ENCODE measurements at regions not wholly inside any gene's neighbourhood (a gene's known extent, or its start where the extent isn't known, plus 50 kb on each side); places are given as distances from the start of the nearest gene placed in this dataset.

DNA sequence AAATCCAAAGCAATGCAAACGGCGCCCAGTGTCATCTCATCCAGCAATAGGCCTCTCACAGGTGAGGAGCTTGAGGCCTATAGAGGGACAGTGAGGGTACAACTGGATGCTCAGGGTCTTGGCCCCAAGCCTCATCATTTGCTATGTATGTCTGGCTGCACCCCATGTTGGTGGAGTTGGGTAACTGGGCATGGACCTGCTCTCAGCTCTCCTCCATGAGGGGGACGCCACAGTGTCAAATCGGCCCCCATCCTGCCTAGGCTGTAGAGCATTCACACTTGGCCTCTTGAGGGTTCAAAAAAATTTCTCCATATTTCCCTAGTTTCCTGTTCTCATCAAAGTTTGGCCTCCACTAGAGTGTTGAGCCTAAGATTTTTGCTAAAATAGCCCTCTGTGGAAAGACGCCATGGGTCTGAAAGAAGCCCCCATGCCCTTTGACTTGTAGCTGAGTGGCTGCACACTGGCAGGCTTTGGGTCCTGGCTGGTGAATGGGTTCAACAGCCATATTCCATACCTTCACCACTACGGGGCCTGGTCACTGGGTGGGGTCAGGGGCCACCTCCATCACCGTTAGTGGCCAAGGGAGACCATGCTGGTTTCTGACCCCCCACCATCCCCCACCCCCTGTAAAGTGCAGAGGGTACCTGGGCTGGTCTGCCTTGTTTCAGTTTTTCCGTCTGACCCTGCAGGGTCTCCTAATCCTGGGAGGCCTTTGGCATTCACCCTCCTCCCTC, 132.3 kb upstream of the TBX20 start:
- H3K9me3 ChIP-seq: no peaks in the 10 kb centered on the region
- TF ChIP-seq, protein P1, sequence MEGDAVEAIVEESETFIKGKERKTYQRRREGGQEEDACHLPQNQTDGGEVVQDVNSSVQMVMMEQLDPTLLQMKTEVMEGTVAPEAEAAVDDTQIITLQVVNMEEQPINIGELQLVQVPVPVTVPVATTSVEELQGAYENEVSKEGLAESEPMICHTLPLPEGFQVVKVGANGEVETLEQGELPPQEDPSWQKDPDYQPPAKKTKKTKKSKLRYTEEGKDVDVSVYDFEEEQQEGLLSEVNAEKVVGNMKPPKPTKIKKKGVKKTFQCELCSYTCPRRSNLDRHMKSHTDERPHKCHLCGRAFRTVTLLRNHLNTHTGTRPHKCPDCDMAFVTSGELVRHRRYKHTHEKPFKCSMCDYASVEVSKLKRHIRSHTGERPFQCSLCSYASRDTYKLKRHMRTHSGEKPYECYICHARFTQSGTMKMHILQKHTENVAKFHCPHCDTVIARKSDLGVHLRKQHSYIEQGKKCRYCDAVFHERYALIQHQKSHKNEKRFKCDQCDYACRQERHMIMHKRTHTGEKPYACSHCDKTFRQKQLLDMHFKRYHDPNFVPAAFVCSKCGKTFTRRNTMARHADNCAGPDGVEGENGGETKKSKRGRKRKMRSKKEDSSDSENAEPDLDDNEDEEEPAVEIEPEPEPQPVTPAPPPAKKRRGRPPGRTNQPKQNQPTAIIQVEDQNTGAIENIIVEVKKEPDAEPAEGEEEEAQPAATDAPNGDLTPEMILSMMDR (IDR thresholded peaks at IDR 0.05; ENCODE audit: insufficient read depth in 1 of 2, low read depth in 1 of 2, low read length in 1 of 2, severe bottlenecking in 1 of 2, unreplicated experiment in 1 of 2): no peak
- Mint-ChIP-seq H3K4me1 (ENCODE audit: low read depth, unreplicated experiment) (no peaks in the 10 kb centered on the region), H3K36me3 (ENCODE audit: insufficient read depth, unreplicated experiment) (no peaks in the 10 kb centered on the region), H3K27ac (ENCODE audit: unreplicated experiment) (no peak overlapping the region), H3K4me3 (ENCODE audit: unreplicated experiment) (no peak overlapping the region), H3K9me3 (ENCODE audit: unreplicated experiment) (no peaks in the 10 kb centered on the region), H3K27me3 (ENCODE audit: insufficient read depth, unreplicated experiment) (peaks cover 8% of the 10 kb centered on the region)
- no peaks in the 10 kb centered on the region; the same call in 1 of the 2 replicates for H3K27me3 ChIP-seq (replicated peaks; ENCODE audit: control insufficient read depth, insufficient read depth, low read length)
- ChIA-PET CTCF (no interaction called here), POLR2A (no interaction called here)
- no peak for DNase-seq
- H3K36me3 ChIP-seq (ENCODE audit: control insufficient read depth, insufficient read depth, low read length): no peaks in the 10 kb centered on the region
- H3K4me1 ChIP-seq: no peaks in the 10 kb centered on the region
- no peak overlapping the region for H3K4me3 ChIP-seq (ENCODE audit: low read depth, low read length)
- no TSS peak for BruUV-seq (replicated peaks)
- intact Hi-C loops (cut with micrococcal nuclease; ENCODE audit: unreplicated experiment): no loop called here

DNA sequence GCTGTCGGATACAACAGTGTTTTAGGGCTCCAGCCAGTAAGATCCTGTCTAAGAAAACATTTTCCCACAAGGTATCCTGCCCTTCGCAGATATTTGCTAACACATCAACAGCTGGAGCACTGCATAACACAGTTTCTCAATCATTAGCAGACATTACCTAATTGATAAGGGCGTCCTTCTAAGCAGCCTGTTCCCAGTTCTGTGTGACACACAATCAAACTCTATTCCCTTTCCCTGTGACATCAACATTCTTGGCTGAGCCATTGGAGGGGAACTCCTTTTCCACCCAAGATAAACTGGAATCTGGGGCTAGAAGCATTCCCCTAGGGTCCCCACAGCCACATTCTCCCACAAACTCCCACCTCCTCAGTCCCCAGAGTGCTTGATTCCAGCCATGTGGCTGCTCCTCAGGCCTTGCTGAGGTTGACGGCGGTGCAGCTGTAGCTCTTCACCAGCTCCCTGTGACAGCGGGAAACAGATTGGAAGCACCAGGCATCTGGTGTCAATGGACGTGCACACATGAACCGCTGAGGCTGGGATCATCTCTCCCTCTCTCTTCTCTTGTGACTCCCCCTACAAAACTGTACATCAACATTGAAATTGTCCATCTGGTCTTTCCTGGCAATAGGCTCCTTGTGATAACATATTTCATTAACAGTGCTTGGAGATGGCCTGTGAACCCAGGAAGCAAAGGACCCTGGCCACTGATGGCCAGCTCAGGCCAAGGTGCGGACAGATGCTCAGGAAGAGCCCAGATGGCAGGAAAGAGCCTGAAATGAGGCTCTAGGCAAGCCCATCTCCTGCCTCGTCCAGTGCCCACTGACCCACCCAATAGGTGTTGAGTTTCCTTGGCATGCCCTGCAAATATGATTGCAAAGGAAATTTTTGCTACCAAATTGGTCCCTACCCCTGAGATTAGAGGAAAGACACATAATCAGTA, 131.1 kb upstream of the TBX20 start:
- CTCF ChIA-PET: no interaction called here
- Mint-ChIP-seq H3K4me3 (ENCODE audit: unreplicated experiment) (no peak overlapping the region), H3K36me3 (ENCODE audit: insufficient read depth, unreplicated experiment) (no peaks in the 10 kb centered on the region), H3K27me3 (ENCODE audit: insufficient read depth, unreplicated experiment) (peaks cover 6% of the 10 kb centered on the region), H3K27ac (ENCODE audit: unreplicated experiment) (no peak overlapping the region), H3K4me1 (ENCODE audit: low read depth, unreplicated experiment) (no peaks in the 10 kb centered on the region), H3K9me3 (ENCODE audit: unreplicated experiment) (no peaks in the 10 kb centered on the region)
- Histone ChIP-seq H3K9me3 (no peaks in the 10 kb centered on the region; the same call in 1 of the 2 replicates), H3K27me3 (replicated peaks; ENCODE audit: control insufficient read depth, insufficient read depth, low read length) (no peaks in the 10 kb centered on the region; the same call in 1 of the 2 replicates), H3K4me1 (no peaks in the 10 kb centered on the region), H3K4me3 (ENCODE audit: low read depth, low read length) (no peak overlapping the region), H3K36me3 (ENCODE audit: control insufficient read depth, insufficient read depth, low read length) (no peaks in the 10 kb centered on the region)
- TF ChIP-seq, protein P1 (IDR thresholded peaks at IDR 0.05; ENCODE audit: insufficient read depth in 1 of 2, low read depth in 1 of 2, low read length in 1 of 2, severe bottlenecking in 1 of 2, unreplicated experiment in 1 of 2): no peak
- intact Hi-C loops (cut with micrococcal nuclease; ENCODE audit: unreplicated experiment): no loop called here
- POLR2A ChIA-PET: no interaction called here
- DNase-seq: no peak
- no TSS peak for BruUV-seq (replicated peaks)

DNA sequence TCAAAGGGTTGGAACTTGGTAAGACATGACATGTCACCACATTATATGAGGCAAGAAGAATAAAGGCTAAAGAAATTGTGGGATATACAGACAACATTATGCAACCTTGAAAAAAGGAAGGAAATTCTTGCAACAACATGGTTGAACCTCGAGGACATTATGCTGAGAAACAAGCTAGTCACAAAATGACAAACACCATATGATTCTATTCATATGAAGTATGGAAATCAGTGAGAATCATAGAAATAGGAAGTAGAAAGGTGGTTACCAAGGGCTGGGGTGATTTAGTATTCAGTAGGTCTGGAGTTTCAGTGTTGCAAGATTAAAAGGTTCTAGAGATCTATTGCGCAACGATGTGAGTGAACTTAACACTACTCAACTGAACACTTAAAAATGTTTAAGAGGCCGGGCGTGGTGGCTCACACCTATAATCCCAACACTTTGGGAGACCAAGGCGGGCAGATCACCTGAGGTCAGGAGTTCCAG, 126.9 kb upstream of the TBX20 start:
- no peak for DNase-seq
- Histone ChIP-seq H3K4me1 (no peaks in the 10 kb centered on the region), H3K9me3 (no peaks in the 10 kb centered on the region; the same call in 1 of the 2 replicates), H3K27me3 (replicated peaks; ENCODE audit: control insufficient read depth, insufficient read depth, low read length) (no peaks in the 10 kb centered on the region; the same call in 1 of the 2 replicates), H3K36me3 (ENCODE audit: control insufficient read depth, insufficient read depth, low read length) (no peaks in the 10 kb centered on the region), H3K4me3 (ENCODE audit: low read depth, low read length) (no peak overlapping the region)
- no peak overlapping the region for H3K27ac Mint-ChIP-seq (ENCODE audit: unreplicated experiment)
- TF ChIP-seq, protein P1 (IDR thresholded peaks at IDR 0.05; ENCODE audit: insufficient read depth in 1 of 2, low read depth in 1 of 2, low read length in 1 of 2, severe bottlenecking in 1 of 2, unreplicated experiment in 1 of 2): no peak
- H3K9me3 Mint-ChIP-seq (ENCODE audit: unreplicated experiment): no peaks in the 10 kb centered on the region
- no peaks in the 10 kb centered on the region for H3K4me1 Mint-ChIP-seq (ENCODE audit: low read depth, unreplicated experiment)
- no TSS peak for BruUV-seq (replicated peaks)
- H3K27me3 Mint-ChIP-seq (ENCODE audit: insufficient read depth, unreplicated experiment): peaks cover 4% of the 10 kb centered on the region
- intact Hi-C loops (cut with micrococcal nuclease; ENCODE audit: unreplicated experiment): no loop called here
- POLR2A ChIA-PET: no interaction called here
- CTCF ChIA-PET: no interaction called here
- H3K36me3 Mint-ChIP-seq (ENCODE audit: insufficient read depth, unreplicated experiment): no peaks in the 10 kb centered on the region
- H3K4me3 Mint-ChIP-seq (ENCODE audit: unreplicated experiment): no peak overlapping the region
